Endothelial cell of umbilical vein (primary cell): ENCODE measurements at regions not wholly inside any gene's neighbourhood (a gene's known extent, or its start where the extent isn't known, plus 50 kb on each side); places are given as distances from the start of the nearest gene placed in this dataset.

Experiments used
- BruUV-seq: library from RNA; stranded (reverse); fragments of 400-500 nt; replicated peaks from 2 replicates; lab custom pipeline; 2021; lab: Mats Ljungman, UMichigan
- CTCF ChIA-PET: fragments of 300-600, 350-600 bp; sonication (Branson Sonifier 250); formaldehyde crosslinking; loops from one replicate; lab custom pipeline; 2021; ENCODE audit warnings: antibody characterized with exemption, inconsistent platforms; lab: Charles Lee
- POLR2A ChIA-PET: fragments of 300-600, 350-600 bp; sonication (Branson Sonifier 250); formaldehyde crosslinking; loops from one replicate; lab custom pipeline; 2021; ENCODE audit warnings: antibody characterized with exemption, inconsistent platforms; lab: Charles Lee
- DNase-seq: peaks from one replicate; pipeline ENCODE4 v3.0.0-alpha.2; 2011; ENCODE audit warnings: low read depth, low spot score
- FAIRE-seq: peaks from 2 replicates; lab custom pipeline; 2011; peaks lifted over from hg19 to GRCh38; lab: Jason Lieb, UNC
- H2AFZ ChIP-seq: 2 replicates; pipeline ENCODE4 v1.6.0; 2012; ENCODE audit warnings: low read depth, low read length, control low read depth, inconsistent platforms
- H3K27ac ChIP-seq: 2 replicates; pipeline ENCODE4 v1.5.1; 2011; ENCODE audit warnings: low read depth, mild to moderate bottlenecking, control low read depth, low read length, moderate library complexity; ENCODE audit not compliant: insufficient read depth
- H3K27me3 ChIP-seq, 2 experiments: 2 replicates each; pipeline versions ENCODE4 v1.6.0 to v1.6.1; 2011; ENCODE audit warnings: low read length in 2 of 2, mixed read lengths in 1 of 2; ENCODE audit not compliant: control insufficient read depth in 2 of 2, insufficient read depth in 2 of 2
- H3K36me3 ChIP-seq, 2 experiments: 2 replicates in 1 of 2; 3 replicates in 1 of 2; pipeline ENCODE4 v1.5.1; 2011; ENCODE audit warnings: low read length in 2 of 2, mild to moderate bottlenecking in 1 of 2, moderate library complexity in 1 of 2; ENCODE audit not compliant: control insufficient read depth in 2 of 2, insufficient read depth in 2 of 2; ENCODE audit errors: extremely low read depth in 1 of 2
- H3K4me1 ChIP-seq: 3 replicates; pipeline ENCODE4 v1.5.1; 2011; ENCODE audit warnings: mild to moderate bottlenecking, low read length; ENCODE audit not compliant: control insufficient read depth, insufficient read depth; ENCODE audit errors: extremely low read depth
- H3K4me2 ChIP-seq: 2 replicates; pipeline ENCODE4 v1.6.1; 2011; ENCODE audit warnings: low read length, control low read depth, mixed read lengths; ENCODE audit not compliant: insufficient read depth
- H3K4me3 ChIP-seq, 3 experiments: fragments of 200-600 bp in 1 of 3; sonication (generic), shearing (Covaris generic) in 1 of 3; replicated peaks in 1 of 3; 2 replicates each; pipeline ENCODE4 v1.5.1; 2011 to 2016; ENCODE audit warnings: control low read depth in 3 of 3, low read length in 3 of 3, mild to moderate bottlenecking in 2 of 3, inconsistent platforms in 1 of 3, low read depth in 1 of 3, moderate library complexity in 1 of 3; ENCODE audit not compliant: insufficient read depth in 1 of 3
- H3K79me2 ChIP-seq: 2 replicates; pipeline ENCODE4 v1.6.0; 2012; ENCODE audit warnings: low read length, inconsistent platforms; ENCODE audit not compliant: control insufficient read depth, insufficient read depth
- H3K9ac ChIP-seq: replicated peaks from 2 replicates; pipeline ENCODE3; 2011; ENCODE audit warnings: low read length, control low read depth; ENCODE audit not compliant: insufficient read depth; ENCODE audit errors: extremely low read depth
- H3K9me1 ChIP-seq: replicated peaks from 3 replicates; pipeline ENCODE4 v1.6.0; 2011; ENCODE audit warnings: mild to moderate bottlenecking, low read length; ENCODE audit not compliant: control insufficient read depth, insufficient read depth; ENCODE audit errors: extremely low read depth
- H3K9me3 ChIP-seq: replicated peaks from 2 replicates; pipeline ENCODE4 v1.5.1; 2012; ENCODE audit warnings: low read length, inconsistent platforms; ENCODE audit not compliant: control insufficient read depth, insufficient read depth
- H4K20me1 ChIP-seq: replicated peaks from 2 replicates; pipeline ENCODE3; 2011; ENCODE audit warnings: mild to moderate bottlenecking, low read length; ENCODE audit not compliant: control insufficient read depth, insufficient read depth; ENCODE audit errors: extremely low read depth
- EZH2 ChIP-seq: IDR thresholded peaks from 2 replicates; pipeline ENCODE4 v1.6.1; 2012; ENCODE audit warnings: borderline replicate concordance, low read depth, mild to moderate bottlenecking, moderate library complexity, low read length, inconsistent platforms; ENCODE audit not compliant: severe bottlenecking
- FOS ChIP-seq: IDR thresholded peaks from 2 replicates; pipeline ENCODE4 v1.6.1; 2011; ENCODE audit warnings: mild to moderate bottlenecking, low read length, moderate library complexity, borderline replicate concordance; ENCODE audit not compliant: insufficient read depth
- GATA2 ChIP-seq: IDR thresholded peaks from 2 replicates; pipeline ENCODE4 v1.7.0; 2011; ENCODE audit warnings: low read depth, mild to moderate bottlenecking, moderate library complexity, mixed read lengths, low read length; ENCODE audit not compliant: insufficient read length, insufficient read depth
- JUN ChIP-seq: IDR thresholded peaks from 2 replicates; pipeline ENCODE4 v1.6.1; 2011; ENCODE audit warnings: borderline replicate concordance, low read depth; ENCODE audit not compliant: insufficient read length, insufficient read depth
- MYC ChIP-seq: IDR thresholded peaks from one replicate; pipeline ENCODE4 v1.6.1; 2011; ENCODE audit warnings: mild to moderate bottlenecking, low read depth, low read length
- POLR2A ChIP-seq: IDR thresholded peaks from 2 replicates; pipeline ENCODE4 v1.6.1; 2012; ENCODE audit warnings: low read depth, mild to moderate bottlenecking, control low read depth, low read length
- POLR2AphosphoS5 ChIP-seq: IDR thresholded peaks from 2 replicates; pipeline ENCODE4 v1.6.1; 2012; ENCODE audit warnings: low read depth, mild to moderate bottlenecking, control low read depth, low read length, moderate library complexity; ENCODE audit not compliant: insufficient read depth
- dilution Hi-C: fragments of 300-500 bp; cut with MboI; formaldehyde crosslinking; loops from one replicate; pipeline ENCODE4 v1.15.0; 2019; ENCODE audit warnings: low sequenced_read_pairs; ENCODE audit not compliant: extremely low pct_ligation_motif_present
- intact Hi-C: fragments of 100-400 bp; cut with micrococcal nuclease; formaldehyde crosslinking; loops from one replicate; pipeline ENCODE4 v1.10.0; 2022
- TF ChIP-seq, protein P1 (sequence below), 2 donors: IDR thresholded peaks; 1 replicate in 1 of 2; 2 replicates in 1 of 2; pipeline ENCODE4 v1.5.1; 2011; ENCODE audit warnings: low read length in 2 of 2, mild to moderate bottlenecking in 2 of 2, moderate library complexity in 2 of 2, control low read depth in 1 of 2, inconsistent platforms in 1 of 2, low read depth in 1 of 2; ENCODE audit not compliant: insufficient read depth in 1 of 2; ENCODE audit errors: extremely low read depth in 1 of 2
- TF ChIP-seq, protein P2 (sequence below): IDR thresholded peaks from 2 replicates; pipeline ENCODE4 v1.6.1; 2011; ENCODE audit not compliant: insufficient read depth, insufficient read length

DNA sequence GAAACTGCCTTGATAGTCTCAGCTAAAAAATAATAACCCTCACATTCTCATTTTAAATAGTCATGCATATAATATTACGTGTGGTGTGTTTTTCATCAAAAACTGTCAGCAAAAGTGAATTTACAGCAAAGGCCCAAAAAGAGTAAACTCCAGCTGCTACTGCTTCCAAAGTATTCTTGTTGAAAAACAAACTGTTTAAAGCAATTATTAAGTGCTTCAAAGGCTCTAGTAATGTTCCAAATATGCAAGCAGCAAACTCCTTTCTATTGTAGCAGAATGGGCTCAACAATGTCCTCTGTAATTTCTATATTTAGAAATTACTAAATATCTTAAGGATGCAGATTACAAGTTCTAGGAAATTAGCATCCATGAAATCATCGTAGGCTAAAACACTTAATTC lies 280.0 kb upstream of the TBX18 start:
- dilution Hi-C loops (no loop called here), intact Hi-C loops (no loop called here)
- Histone ChIP-seq H3K9me1 (no peaks in the 10 kb centered on the region), H3K4me2 (no peak overlapping the region), H4K20me1 (no peaks in the 10 kb centered on the region), H2AFZ (no peak overlapping the region), H3K79me2 (no peaks in the 10 kb centered on the region), H3K36me3 (no peaks in the 10 kb centered on the region), H3K27ac (no peak overlapping the region), H3K27me3 (peaks cover 0 to 1% of the 10 kb centered on the region in 2 experiments), H3K9me3 (no peaks in the 10 kb centered on the region), H3K4me3 (no peak overlapping the region), H3K4me1 (peaks cover 21% of the 10 kb centered on the region), H3K9ac (no peak overlapping the region)
- POLR2A ChIA-PET: no interaction called here
- no TSS peak for BruUV-seq
- CTCF ChIA-PET: no interaction called here
- DNase-seq (peak; percentile 24), FAIRE-seq (no peak)
- TF ChIP-seq, protein P1, sequence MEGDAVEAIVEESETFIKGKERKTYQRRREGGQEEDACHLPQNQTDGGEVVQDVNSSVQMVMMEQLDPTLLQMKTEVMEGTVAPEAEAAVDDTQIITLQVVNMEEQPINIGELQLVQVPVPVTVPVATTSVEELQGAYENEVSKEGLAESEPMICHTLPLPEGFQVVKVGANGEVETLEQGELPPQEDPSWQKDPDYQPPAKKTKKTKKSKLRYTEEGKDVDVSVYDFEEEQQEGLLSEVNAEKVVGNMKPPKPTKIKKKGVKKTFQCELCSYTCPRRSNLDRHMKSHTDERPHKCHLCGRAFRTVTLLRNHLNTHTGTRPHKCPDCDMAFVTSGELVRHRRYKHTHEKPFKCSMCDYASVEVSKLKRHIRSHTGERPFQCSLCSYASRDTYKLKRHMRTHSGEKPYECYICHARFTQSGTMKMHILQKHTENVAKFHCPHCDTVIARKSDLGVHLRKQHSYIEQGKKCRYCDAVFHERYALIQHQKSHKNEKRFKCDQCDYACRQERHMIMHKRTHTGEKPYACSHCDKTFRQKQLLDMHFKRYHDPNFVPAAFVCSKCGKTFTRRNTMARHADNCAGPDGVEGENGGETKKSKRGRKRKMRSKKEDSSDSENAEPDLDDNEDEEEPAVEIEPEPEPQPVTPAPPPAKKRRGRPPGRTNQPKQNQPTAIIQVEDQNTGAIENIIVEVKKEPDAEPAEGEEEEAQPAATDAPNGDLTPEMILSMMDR (IDR thresholded peaks at IDR 0.05; ENCODE audit: extremely low read depth in 1 of 2, insufficient read depth in 1 of 2, low read depth in 1 of 2, low read length in 2 of 2): no peak
- TF ChIP-seq POLR2AphosphoS5 (no peak), POLR2A (no peak), GATA2 (no peak), MYC (no peak), JUN (no peak), EZH2 (no peak), FOS (no peak)
- TF ChIP-seq, protein P2, sequence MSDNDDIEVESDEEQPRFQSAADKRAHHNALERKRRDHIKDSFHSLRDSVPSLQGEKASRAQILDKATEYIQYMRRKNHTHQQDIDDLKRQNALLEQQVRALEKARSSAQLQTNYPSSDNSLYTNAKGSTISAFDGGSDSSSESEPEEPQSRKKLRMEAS: no peak
